ENCODE measurements at regions not wholly inside any gene's neighbourhood (a gene's known extent, or its start where the extent isn't known, plus 50 kb on each side); places are given as distances from the start of the nearest gene placed in this dataset.
"Not testable (repeated sequence)": the region's sequence is repeated elsewhere in the genome, so short reads cannot be mapped to it uniquely, and the experiment has no call there.

- no peaks in the 10 kb centered on the region for H3K9me3 ChIP-seq (ENCODE audit: control insufficient read depth in 1 of 2, insufficient read depth in 1 of 2, low read length in 2 of 2)
- H3K4me3 ChIP-seq (ENCODE audit: low read length), result no peak overlapping the region
- no peaks in the 10 kb centered on the region for H3K4me1 ChIP-seq (ENCODE audit: insufficient read depth, low read length)
- H3K36me3 Mint-ChIP-seq (ENCODE audit: low read depth), result no peaks in the 10 kb centered on the region
- no peaks in the 10 kb centered on the region for H3K4me1 Mint-ChIP-seq (ENCODE audit: low read depth)
- H3K27ac ChIP-seq (ENCODE audit: low read depth in 1 of 2, low read length in 2 of 2), result no peak overlapping the region
- ATAC-seq (ENCODE audit: poor library complexity), result no peak
- H3K36me3 ChIP-seq (ENCODE audit: insufficient read depth, low read length), result no peaks in the 10 kb centered on the region
- no peaks in the 10 kb centered on the region for H3K27me3 Mint-ChIP-seq
- no peaks in the 10 kb centered on the region for H3K27me3 ChIP-seq (ENCODE audit: control insufficient read depth in 1 of 2, insufficient read depth in 2 of 2, low read length in 2 of 2)
- CTCF ChIA-PET, result no interaction called here
- no peak overlapping the region for H3K27ac Mint-ChIP-seq
- no peak overlapping the region for H3K4me3 Mint-ChIP-seq
- intact Hi-C loops (cut with DNase I, micrococcal nuclease), result no loop called here
- H3K9me3 Mint-ChIP-seq, result peaks cover 3% of the 10 kb centered on the region
- no peak for DNase-seq
- POLR2A ChIA-PET, result no interaction called here
- no peak for TF ChIP-seq CTCF (IDR thresholded peaks at IDR 0.05)
Measured at GRCh38 chr12:87575906-87576305, 453.3 kb downstream of the C12orf50 start.

- ATAC-seq (ENCODE audit: poor library complexity); H3K9me3 Mint-ChIP-seq; H3K4me1 ChIP-seq (ENCODE audit: insufficient read depth, low read length); H3K27me3 Mint-ChIP-seq; H3K36me3 ChIP-seq (ENCODE audit: insufficient read depth, low read length); H3K27ac Mint-ChIP-seq; H3K36me3 Mint-ChIP-seq (ENCODE audit: low read depth); H3K4me1 Mint-ChIP-seq (ENCODE audit: low read depth); DNase-seq; intact Hi-C loops (cut with DNase I, micrococcal nuclease); POLR2A ChIA-PET; CTCF ChIA-PET; H3K4me3 ChIP-seq (ENCODE audit: low read length); H3K4me3 Mint-ChIP-seq; H3K27ac ChIP-seq (ENCODE audit: low read depth in 1 of 2, low read length in 2 of 2); H3K9me3 ChIP-seq (ENCODE audit: control insufficient read depth in 1 of 2, insufficient read depth in 1 of 2, low read length in 2 of 2); H3K27me3 ChIP-seq (ENCODE audit: control insufficient read depth in 1 of 2, insufficient read depth in 2 of 2, low read length in 2 of 2): not testable (repeated sequence)
Measured at GRCh38 chr12:87566918-87567317, 462.3 kb downstream of the C12orf50 start.

- ChIA-PET CTCF (no interaction called here), POLR2A (no interaction called here)
- Mint-ChIP-seq H3K9me3 (peaks cover 4% of the 10 kb centered on the region), H3K27me3 (no peaks in the 10 kb centered on the region), H3K4me1 (ENCODE audit: low read depth) (no peaks in the 10 kb centered on the region), H3K27ac (no peak overlapping the region), H3K36me3 (ENCODE audit: low read depth) (no peaks in the 10 kb centered on the region), H3K4me3 (no peak overlapping the region)
- Histone ChIP-seq H3K27me3 (ENCODE audit: control insufficient read depth in 1 of 2, insufficient read depth in 2 of 2, low read length in 2 of 2) (no peaks in the 10 kb centered on the region), H3K9me3 (ENCODE audit: control insufficient read depth in 1 of 2, insufficient read depth in 1 of 2, low read length in 2 of 2) (no peaks in the 10 kb centered on the region), H3K36me3 (ENCODE audit: insufficient read depth, low read length) (no peaks in the 10 kb centered on the region), H3K4me1 (ENCODE audit: insufficient read depth, low read length) (no peaks in the 10 kb centered on the region), H3K27ac (ENCODE audit: low read depth in 1 of 2, low read length in 2 of 2) (no peak overlapping the region), H3K4me3 (ENCODE audit: low read length) (no peak overlapping the region)
- intact Hi-C loops (cut with DNase I, micrococcal nuclease), result no loop called here
- ATAC-seq (ENCODE audit: poor library complexity) (no peak), DNase-seq (no peak)
- no peak for TF ChIP-seq CTCF (IDR thresholded peaks at IDR 0.05)
Measured at GRCh38 chr12:87556985-87557384, 472.2 kb downstream of the C12orf50 start.

- H3K27ac ChIP-seq (ENCODE audit: low read depth in 1 of 2, low read length in 2 of 2); H3K4me3 ChIP-seq (ENCODE audit: low read length); ATAC-seq (ENCODE audit: poor library complexity); H3K27me3 Mint-ChIP-seq; DNase-seq; H3K4me1 Mint-ChIP-seq (ENCODE audit: low read depth); H3K4me3 Mint-ChIP-seq; H3K27me3 ChIP-seq (ENCODE audit: control insufficient read depth in 1 of 2, insufficient read depth in 2 of 2, low read length in 2 of 2); H3K27ac Mint-ChIP-seq; H3K9me3 Mint-ChIP-seq; POLR2A ChIA-PET; intact Hi-C loops (cut with DNase I, micrococcal nuclease); H3K36me3 Mint-ChIP-seq (ENCODE audit: low read depth); H3K36me3 ChIP-seq (ENCODE audit: insufficient read depth, low read length); CTCF ChIA-PET; H3K4me1 ChIP-seq (ENCODE audit: insufficient read depth, low read length): not testable (repeated sequence)
- H3K9me3 ChIP-seq (ENCODE audit: control insufficient read depth in 1 of 2, insufficient read depth in 1 of 2, low read length in 2 of 2), result peaks cover 0 to 14% of the 10 kb centered on the region in 2 experiments
Measured at GRCh38 chr12:87531213-87531612, 498.0 kb downstream of the C12orf50 start.

Data from CD4-positive, alpha-beta T cell (primary cell).